ENCODE measurements at regions not wholly inside any gene's neighbourhood (a gene's known extent, or its start where the extent isn't known, plus 50 kb on each side); places are given as distances from the start of the nearest gene placed in this dataset.

GRCh38 chr2:180184506-180184905 is 177.4 kb upstream of the CWC22 start:
- H3K27ac ChIP-seq: no peak overlapping the region
- TF ChIP-seq ZFX (IDR thresholded peaks at IDR 0.05; ENCODE audit: borderline replicate concordance): no peak
- TF ChIP-seq, protein P1, sequence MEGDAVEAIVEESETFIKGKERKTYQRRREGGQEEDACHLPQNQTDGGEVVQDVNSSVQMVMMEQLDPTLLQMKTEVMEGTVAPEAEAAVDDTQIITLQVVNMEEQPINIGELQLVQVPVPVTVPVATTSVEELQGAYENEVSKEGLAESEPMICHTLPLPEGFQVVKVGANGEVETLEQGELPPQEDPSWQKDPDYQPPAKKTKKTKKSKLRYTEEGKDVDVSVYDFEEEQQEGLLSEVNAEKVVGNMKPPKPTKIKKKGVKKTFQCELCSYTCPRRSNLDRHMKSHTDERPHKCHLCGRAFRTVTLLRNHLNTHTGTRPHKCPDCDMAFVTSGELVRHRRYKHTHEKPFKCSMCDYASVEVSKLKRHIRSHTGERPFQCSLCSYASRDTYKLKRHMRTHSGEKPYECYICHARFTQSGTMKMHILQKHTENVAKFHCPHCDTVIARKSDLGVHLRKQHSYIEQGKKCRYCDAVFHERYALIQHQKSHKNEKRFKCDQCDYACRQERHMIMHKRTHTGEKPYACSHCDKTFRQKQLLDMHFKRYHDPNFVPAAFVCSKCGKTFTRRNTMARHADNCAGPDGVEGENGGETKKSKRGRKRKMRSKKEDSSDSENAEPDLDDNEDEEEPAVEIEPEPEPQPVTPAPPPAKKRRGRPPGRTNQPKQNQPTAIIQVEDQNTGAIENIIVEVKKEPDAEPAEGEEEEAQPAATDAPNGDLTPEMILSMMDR (IDR thresholded peaks at IDR 0.05): no peak

DNA sequence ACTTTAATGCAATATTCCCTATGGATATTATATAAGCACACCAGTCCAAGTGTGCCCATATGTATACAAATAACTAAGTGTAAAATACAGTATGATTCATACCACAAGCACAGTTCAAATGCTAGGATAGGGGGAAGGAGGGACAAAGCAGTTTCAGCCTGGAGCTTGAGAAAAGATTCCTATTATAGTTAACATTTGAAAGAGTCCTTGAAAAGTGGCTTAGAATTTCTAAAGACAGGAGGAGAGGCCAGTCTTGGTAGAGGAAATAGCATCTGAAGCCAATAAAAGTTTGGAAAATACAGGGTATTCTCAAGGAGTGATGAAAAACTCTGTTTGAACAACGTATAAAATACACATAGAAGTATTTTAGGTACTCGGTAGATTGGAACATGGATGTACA is 173.4 kb upstream of the CWC22 start:
- TF ChIP-seq, protein P1 (IDR thresholded peaks at IDR 0.05): no peak
- no peak for TF ChIP-seq ZFX (IDR thresholded peaks at IDR 0.05; ENCODE audit: borderline replicate concordance)
- H3K27ac ChIP-seq: no peak overlapping the region

DNA sequence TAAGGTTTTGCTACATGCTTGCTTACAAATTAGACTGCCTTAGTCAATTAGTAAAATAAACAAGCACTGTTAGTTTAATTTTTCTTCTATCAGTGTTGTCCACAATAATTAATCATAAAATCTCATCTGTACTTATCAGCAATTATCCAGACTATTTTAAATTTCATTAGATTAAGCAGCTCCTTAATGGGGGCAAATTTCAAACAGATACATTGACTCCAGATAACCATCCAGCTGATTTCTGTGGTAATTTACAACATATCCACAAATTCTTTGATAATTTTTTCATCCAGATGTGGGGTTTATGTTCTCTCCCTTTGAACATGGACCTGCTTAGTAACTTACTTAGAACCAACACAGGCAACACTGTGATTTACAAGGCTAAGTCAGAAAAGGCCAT is 170.4 kb upstream of the CWC22 start:
- no peak for TF ChIP-seq ZFX (IDR thresholded peaks at IDR 0.05; ENCODE audit: borderline replicate concordance)
- H3K27ac ChIP-seq: no peak overlapping the region

GRCh38 chr2:180175736-180176135 is 168.6 kb upstream of the CWC22 start:
- TF ChIP-seq, protein P1 (IDR thresholded peaks at IDR 0.05): no peak
- TF ChIP-seq ZFX (IDR thresholded peaks at IDR 0.05; ENCODE audit: borderline replicate concordance): no peak

GRCh38 chr2:180174580-180174979 is 167.5 kb upstream of the CWC22 start:
- no peak overlapping the region for H3K27ac ChIP-seq
- TF ChIP-seq, protein P1 (IDR thresholded peaks at IDR 0.05): no peak
- no peak for TF ChIP-seq ZFX (IDR thresholded peaks at IDR 0.05; ENCODE audit: borderline replicate concordance)

More at GRCh38 chr2:180175736-180176135, 168.6 kb upstream of the CWC22 start:
- no peak overlapping the region for H3K27ac ChIP-seq

DNA sequence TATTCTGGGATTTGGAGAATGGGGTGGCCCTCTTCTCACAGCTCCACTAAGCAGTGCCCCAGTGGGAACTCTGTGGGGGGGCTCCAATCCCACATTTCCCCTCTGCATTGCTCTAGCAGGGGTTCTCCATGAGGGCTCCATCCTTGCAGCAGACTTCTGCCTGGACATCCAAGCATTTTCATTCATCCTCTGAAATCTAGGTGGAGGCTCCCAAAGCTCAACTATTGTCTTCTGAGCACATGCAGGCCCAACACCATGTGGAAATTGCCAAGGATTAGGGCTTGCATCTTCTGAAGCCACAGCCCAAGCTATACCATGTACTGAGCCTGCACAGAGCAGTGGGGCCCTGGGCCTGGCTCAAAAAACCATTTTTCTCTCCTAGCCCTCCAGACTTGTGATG is 162.4 kb upstream of the CWC22 start:
- no peak for TF ChIP-seq ZFX (IDR thresholded peaks at IDR 0.05; ENCODE audit: borderline replicate concordance)
- TF ChIP-seq, protein P1 (IDR thresholded peaks at IDR 0.05): no peak
- no peak overlapping the region for H3K27ac ChIP-seq

GRCh38 chr2:180161415-180161814 is 154.3 kb upstream of the CWC22 start:
- no peak for TF ChIP-seq ZFX (IDR thresholded peaks at IDR 0.05; ENCODE audit: borderline replicate concordance)
- TF ChIP-seq, protein P1 (IDR thresholded peaks at IDR 0.05): no peak
- no peak overlapping the region for H3K27ac ChIP-seq

- TF ChIP-seq, protein P1 (IDR thresholded peaks at IDR 0.05): no peak
- TF ChIP-seq ZFX (IDR thresholded peaks at IDR 0.05; ENCODE audit: borderline replicate concordance): no peak
- no peak overlapping the region for H3K27ac ChIP-seq
Measured at GRCh38 chr2:180159921-180160320, 152.8 kb upstream of the CWC22 start.

Measured in 22Rv1 (cell line).